ENCODE measurements at regions not wholly inside any gene's neighbourhood (a gene's known extent, or its start where the extent isn't known, plus 50 kb on each side); places are given as distances from the start of the nearest gene placed in this dataset.

- DNase-seq: no peak
- TF ChIP-seq CTCF (IDR thresholded peaks at IDR 0.05 in 8 of 11, conservative IDR thresholded peaks at IDR 0.05 in 3 of 11) (no peak), POLR2A (IDR thresholded peaks at IDR 0.05) (no peak), POLR2AphosphoS5 (IDR thresholded peaks at IDR 0.05) (no peak)
- no peak overlapping the region for H3K4me3 ChIP-seq
- H3K27me3 ChIP-seq (replicated peaks in 1 of 7): peaks cover 0 to 5% (median 0%) of the 10 kb centered on the region in 7 donors
- H3K36me3 ChIP-seq: no peaks in the 10 kb centered on the region
- peaks cover 0 to 13% (median 2%) of the 10 kb centered on the region in 8 donors for H3K9me3 ChIP-seq
- H3K27ac ChIP-seq: no peak overlapping the region
- 60 to 73% (median 62%) methylated on average over 4 of the region's 4 CpGs for WGBS, 5 donors
- intact Hi-C loops (cut with DNase I; ENCODE audit: low total_unique reads): no loop called here
- no peaks in the 10 kb centered on the region for H3K4me1 ChIP-seq
Measured at GRCh38 chr1:34408011-34408410, 231.3 kb downstream of the C1orf94 start.

- intact Hi-C loops (cut with DNase I; ENCODE audit: low total_unique reads): no loop called here
- no peak for DNase-seq
- Histone ChIP-seq H3K4me1 (no peaks in the 10 kb centered on the region), H3K36me3 (no peaks in the 10 kb centered on the region), H3K4me3 (no peak overlapping the region), H3K27ac (no peak overlapping the region), H3K27me3 (replicated peaks in 1 of 7) (peaks cover 0 to 5% (median 0%) of the 10 kb centered on the region in 7 donors), H3K9me3 (peaks cover 0 to 3% (median 0%) of the 10 kb centered on the region in 8 donors)
- no peak for TF ChIP-seq CTCF (IDR thresholded peaks at IDR 0.05 in 8 of 11, conservative IDR thresholded peaks at IDR 0.05 in 3 of 11)
- TF ChIP-seq POLR2AphosphoS5 (IDR thresholded peaks at IDR 0.05): no peak
- TF ChIP-seq POLR2A (IDR thresholded peaks at IDR 0.05): no peak
- 79 to 92% (median 88%) methylated on average over 6 of the region's 6 CpGs for WGBS, 5 donors
Measured at GRCh38 chr1:34409689-34410229, 233.1 kb downstream of the C1orf94 start.

GRCh38 chr1:34412598-34413370, 236.1 kb downstream of the C1orf94 start:
- H3K4me3 ChIP-seq: no peak overlapping the region
- H3K27ac ChIP-seq: no peak overlapping the region
- H3K27me3 ChIP-seq (replicated peaks in 1 of 7): peaks cover 0 to 5% (median 0%) of the 10 kb centered on the region in 7 donors
- no peaks in the 10 kb centered on the region for H3K9me3 ChIP-seq
- 58 to 65% (median 63%) methylated on average over 12 of the region's 12 CpGs for WGBS, 5 donors
- H3K4me1 ChIP-seq: no peaks in the 10 kb centered on the region
- DNase-seq: no peak
- intact Hi-C loops (cut with DNase I; ENCODE audit: low total_unique reads): no loop called here
- no peaks in the 10 kb centered on the region for H3K36me3 ChIP-seq
- TF ChIP-seq POLR2A (IDR thresholded peaks at IDR 0.05) (no peak), CTCF (IDR thresholded peaks at IDR 0.05 in 8 of 11, conservative IDR thresholded peaks at IDR 0.05 in 3 of 11) (no peak), POLR2AphosphoS5 (IDR thresholded peaks at IDR 0.05) (no peak)

- 73 to 87% (median 82%) methylated on average over 6 of the region's 6 CpGs for WGBS, 5 donors
- Histone ChIP-seq H3K36me3 (no peaks in the 10 kb centered on the region), H3K4me3 (no peak overlapping the region), H3K27ac (no peak overlapping the region), H3K9me3 (no peaks in the 10 kb centered on the region), H3K4me1 (no peaks in the 10 kb centered on the region), H3K27me3 (replicated peaks in 1 of 7) (no peaks in the 10 kb centered on the region)
- intact Hi-C loops (cut with DNase I; ENCODE audit: low total_unique reads): no loop called here
- DNase-seq: no peak
- TF ChIP-seq POLR2A (IDR thresholded peaks at IDR 0.05): no peak
- no peak for TF ChIP-seq POLR2AphosphoS5 (IDR thresholded peaks at IDR 0.05)
- no peak for TF ChIP-seq CTCF (IDR thresholded peaks at IDR 0.05 in 8 of 11, conservative IDR thresholded peaks at IDR 0.05 in 3 of 11)
Measured at GRCh38 chr1:34415140-34415539, 238.4 kb downstream of the C1orf94 start.
